Motor neuron (in vitro differentiated cells): ENCODE measurements at regions not wholly inside any gene's neighbourhood (a gene's known extent, or its start where the extent isn't known, plus 50 kb on each side); places are given as distances from the start of the nearest gene placed in this dataset.

Source experiments
- ATAC-seq, 8 experiments: fragments of 200-7000 bp; cut with Tn5 transposase; replicated peaks in 6 of 8; 2 replicates each; pipeline ENCODE4 v1.8.0; 2021; ENCODE audit warnings: mild to moderate bottlenecking in 8 of 8, moderate library complexity in 8 of 8
- H3K27ac ChIP-seq, 2 donors: fragments of 250-450 bp; sonication (Bioruptor Pico); 2 replicates each; pipeline ENCODE4 v1.9.0; 2021; ENCODE audit warnings: antibody characterized with exemption in 2 of 2, mild to moderate bottlenecking in 2 of 2, moderate library complexity in 1 of 2
- H3K4me1 ChIP-seq, 2 donors: fragments of 250-450 bp; sonication (Bioruptor Pico); replicated peaks in 1 of 2; 2 replicates each; pipeline ENCODE4 v1.6.1; 2021; ENCODE audit warnings: antibody characterized with exemption in 2 of 2, mild to moderate bottlenecking in 2 of 2, moderate library complexity in 1 of 2
- H3K4me3 ChIP-seq, 5 donors: fragments of 250-450 bp; sonication (Bioruptor Pico); 2 replicates each; pipeline ENCODE4 v1.9.0; 2021; ENCODE audit warnings: antibody characterized with exemption in 5 of 5, mild to moderate bottlenecking in 5 of 5, moderate library complexity in 4 of 5
- WGBS, 10 experiments: fragments of 450-650 bp; shearing (Covaris generic); methylation state at CpG; one replicate each; pipeline ENCODE4 v1.0.0; 2022; 5-methylcytosine and 5-hydroxymethylcytosine counted together
- in situ Hi-C, 9 experiments: fragments of 400-800 bp; cut with MboI; loops; one replicate each; pipeline ENCODE4 v1.15.0; 2021; ENCODE audit warnings: low sequenced_read_pairs in 9 of 9, low pct_unique_long_range_greater_than_20kb in 2 of 9; ENCODE audit not compliant: unreplicated experiment in 9 of 9

- in situ Hi-C loops = no loop called here
- no peaks in the 10 kb centered on the region for H3K4me1 ChIP-seq
- WGBS, 10 experiments = 60 to 100% (median 84%) methylated on average over 1 to 3 of the region's 3 CpGs
- ATAC-seq = no peak
- H3K4me3 ChIP-seq = no peak overlapping the region
- H3K27ac ChIP-seq = no peak overlapping the region
Measured at GRCh38 chr12:115457798-115458197, 773.8 kb upstream of the TBX3 start.

DNA sequence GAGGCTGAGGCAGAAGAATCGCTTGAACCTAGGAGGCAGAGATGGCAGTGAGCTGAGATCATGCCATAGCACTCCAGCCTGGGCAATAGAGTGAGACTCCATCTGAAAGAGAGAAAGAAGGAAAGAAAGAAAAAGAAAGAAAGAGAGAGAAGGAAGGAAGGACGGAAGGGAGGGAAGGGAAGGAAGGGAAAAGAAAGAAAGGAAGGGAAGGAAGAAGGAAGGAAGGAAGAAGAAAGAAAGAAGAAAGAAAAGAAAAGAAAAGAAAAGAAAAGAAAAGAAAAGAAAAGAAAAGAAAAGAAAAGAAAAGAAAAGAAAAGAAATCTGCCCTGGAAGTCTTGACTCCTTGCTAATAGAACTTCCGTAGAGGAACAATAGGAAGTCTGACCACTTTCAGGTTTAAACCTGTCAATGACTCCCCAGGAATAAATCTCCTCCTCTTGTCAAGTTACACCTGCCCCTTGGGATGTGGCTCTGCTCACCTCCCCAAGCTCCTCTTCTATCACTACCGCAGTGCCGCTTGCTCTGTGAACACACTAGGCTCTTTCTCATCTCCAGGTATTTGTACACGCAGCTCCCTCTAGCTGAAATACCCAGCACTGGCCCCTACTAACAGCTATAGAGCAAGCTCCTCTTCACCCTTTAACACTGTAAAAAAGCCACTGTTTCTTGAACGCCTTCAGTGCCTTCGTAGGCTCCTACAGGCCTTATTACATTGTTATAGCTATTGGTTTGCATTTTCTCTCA, 773.1 kb upstream of the TBX3 start:
- ATAC-seq = peak in 3 of 8 experiments; percentile 18 to 29 (median 19)
- no peaks in the 10 kb centered on the region for H3K4me1 ChIP-seq
- no peak overlapping the region for H3K4me3 ChIP-seq
- 59 to 97% (median 82%) methylated on average over 2 to 8 of the region's 8 CpGs; no CpG with 5 or more reads in 1 of the 10 experiments for WGBS, 10 experiments
- in situ Hi-C loops = no loop called here
- H3K27ac ChIP-seq = no peak overlapping the region

DNA sequence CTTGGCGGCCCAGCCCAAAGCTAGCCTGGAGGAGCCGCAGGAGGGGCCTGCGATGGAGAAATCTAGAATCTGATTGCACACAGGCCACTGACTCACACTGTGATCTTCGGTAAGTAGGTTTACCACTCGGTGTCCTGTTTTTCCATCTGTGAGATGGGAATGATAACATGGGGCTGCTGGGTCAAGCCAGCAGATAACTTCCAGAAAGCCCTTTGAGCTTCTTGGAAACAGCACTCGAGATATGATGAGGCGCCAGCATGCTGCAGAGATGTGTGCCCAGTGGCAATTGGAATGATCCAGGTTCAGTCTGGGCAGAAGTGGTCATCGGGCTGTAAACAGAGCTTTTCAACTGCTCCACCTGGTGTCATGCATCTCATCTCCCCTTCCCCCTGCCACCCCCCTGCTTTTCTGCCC, 771.3 kb upstream of the TBX3 start:
- Histone ChIP-seq H3K4me1 (peaks cover 4 to 6% of the 10 kb centered on the region in 2 donors), H3K27ac (no peak overlapping the region), H3K4me3 (no peak overlapping the region)
- 40 to 100% (median 83%) methylated on average over 1 to 4 of the region's 8 CpGs; no CpG with 5 or more reads in 5 of the 10 experiments for whole genome bisulfite sequencing, 10 experiments
- no peak for ATAC-seq
- in situ Hi-C loops = no loop called here

DNA sequence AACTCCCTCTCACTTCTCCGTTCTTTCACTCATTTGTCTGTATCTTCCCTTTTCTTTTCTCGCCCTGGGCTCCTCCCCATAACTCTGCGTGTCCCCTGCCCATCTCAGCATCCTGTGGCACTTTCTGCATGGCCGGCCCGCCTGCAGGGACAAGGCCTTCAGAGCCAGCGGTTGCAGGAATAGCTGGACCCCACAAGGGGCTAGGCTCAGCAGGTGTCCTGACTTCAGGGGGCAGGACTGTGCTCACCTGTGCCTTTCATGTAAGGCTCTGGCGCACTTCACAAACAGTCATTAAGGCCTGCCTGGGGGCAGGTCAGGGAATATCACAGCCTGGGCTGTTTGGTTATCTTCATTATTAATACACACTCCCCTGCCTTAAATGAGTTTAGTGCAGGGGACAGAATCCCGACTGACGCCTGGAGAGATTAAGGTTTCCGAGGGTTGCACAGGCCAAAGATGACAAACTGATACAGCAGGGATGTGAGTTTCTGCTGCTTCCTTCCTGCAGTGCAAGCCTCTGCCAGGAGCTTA, 768.8 kb upstream of the TBX3 start:
- Histone ChIP-seq H3K27ac (no peak overlapping the region), H3K4me1 (peaks cover 4 to 6% of the 10 kb centered on the region in 2 donors), H3K4me3 (no peak overlapping the region)
- ATAC-seq = no peak
- in situ Hi-C loops = no loop called here
- 20 to 100% (median 69%) methylated on average over 3 to 8 of the region's 10 CpGs for WGBS, 10 experiments

GRCh38 chr12:115451780-115452736, 768.1 kb upstream of the TBX3 start:
- in situ Hi-C loops = no loop called here
- peak overlapping the region; percentile 26 to 43 (median 36) for H3K4me3 ChIP-seq
- H3K27ac ChIP-seq = no peak overlapping the region

DNA sequence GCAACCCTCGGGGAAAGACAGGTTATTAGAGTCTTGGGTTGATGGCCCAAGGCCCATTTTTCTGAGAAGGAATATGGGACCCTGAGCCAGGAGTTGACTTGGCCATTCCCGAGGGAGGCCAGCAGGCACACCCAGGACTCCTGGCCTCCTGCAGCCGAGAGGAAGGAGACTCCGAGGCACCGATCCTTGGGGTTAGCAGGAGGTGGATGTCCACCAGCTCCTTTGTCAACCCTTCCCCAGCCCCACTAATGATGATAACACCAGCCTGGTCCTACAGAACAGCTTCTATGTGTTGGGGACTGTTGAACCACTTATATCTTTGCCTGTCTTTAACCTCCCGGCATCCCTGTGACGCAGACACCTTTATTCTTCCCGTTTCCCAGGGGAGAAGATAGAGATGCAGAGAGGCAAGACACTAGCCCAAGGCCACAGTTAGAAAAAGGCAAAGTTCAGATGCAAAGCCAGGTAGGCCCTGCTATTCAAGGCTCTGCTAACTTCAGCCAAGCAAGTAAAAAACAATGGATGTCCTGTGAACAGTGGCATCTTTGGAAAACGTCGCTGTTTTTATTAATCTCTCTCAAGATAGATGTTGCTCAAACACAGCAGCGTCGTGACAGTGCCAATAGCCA, 767.3 kb upstream of the TBX3 start:
- Histone ChIP-seq H3K4me1 (peaks cover 4 to 6% of the 10 kb centered on the region in 2 donors), H3K27ac (no peak overlapping the region), H3K4me3 (peak overlapping the region; percentile 26 to 43 (median 36))
- in situ Hi-C loops = no loop called here
- ATAC-seq = no peak
- WGBS, 10 experiments = 0 to 82% (median 45%) methylated on average over 1 to 7 of the region's 12 CpGs; no CpG with 5 or more reads in 4 of the 10 experiments

More at GRCh38 chr12:115451780-115452736, 768.1 kb upstream of the TBX3 start:
- peaks cover 4 to 6% of the 10 kb centered on the region in 2 donors for H3K4me1 ChIP-seq
- ATAC-seq = peak; percentile 78 to 95 (median 92)
- WGBS, 10 experiments = 0 to 100% (median 30%) methylated on average over 1 to 14 of the region's 83 CpGs; no CpG with 5 or more reads in 1 of the 10 experiments

DNA sequence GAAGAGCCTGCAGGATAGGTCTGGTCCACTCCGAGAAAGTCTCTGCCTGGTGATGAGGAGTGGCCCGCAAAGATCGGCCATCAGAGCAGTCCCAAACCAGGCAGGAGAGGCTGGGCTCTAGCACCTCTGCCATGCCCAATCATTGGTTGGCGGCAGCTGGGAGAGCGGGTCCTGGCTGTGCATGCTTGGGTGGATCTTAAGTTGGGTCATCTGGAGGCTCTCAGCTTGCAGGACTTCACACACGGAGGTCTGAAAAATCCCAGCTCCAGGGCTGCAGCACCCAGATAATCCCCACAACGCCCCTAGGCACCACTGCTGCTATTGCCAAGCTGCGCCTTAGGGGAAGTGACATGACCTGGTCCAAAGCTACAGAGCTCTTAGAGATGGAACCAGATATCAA, 766.7 kb upstream of the TBX3 start:
- H3K27ac ChIP-seq = no peak overlapping the region
- H3K4me1 ChIP-seq = peaks cover 4 to 6% of the 10 kb centered on the region in 2 donors
- in situ Hi-C loops = no loop called here
- H3K4me3 ChIP-seq = no peak overlapping the region
- 47 to 76% (median 61%) methylated on average over 3 to 5 of the region's 8 CpGs; no CpG with 5 or more reads in 6 of the 10 experiments for WGBS, 10 experiments
- ATAC-seq = no peak

- in situ Hi-C loops = no loop called here
- Histone ChIP-seq H3K4me3 (no peak overlapping the region), H3K4me1 (peaks cover 4 to 6% of the 10 kb centered on the region in 2 donors), H3K27ac (no peak overlapping the region)
- no peak for ATAC-seq
- WGBS, 10 experiments = 0 to 90% (median 50%) methylated on average over 1 to 3 of the region's 3 CpGs; no CpG with 5 or more reads in 3 of the 10 experiments
Measured at GRCh38 chr12:115450017-115450416, 766.0 kb upstream of the TBX3 start.

DNA sequence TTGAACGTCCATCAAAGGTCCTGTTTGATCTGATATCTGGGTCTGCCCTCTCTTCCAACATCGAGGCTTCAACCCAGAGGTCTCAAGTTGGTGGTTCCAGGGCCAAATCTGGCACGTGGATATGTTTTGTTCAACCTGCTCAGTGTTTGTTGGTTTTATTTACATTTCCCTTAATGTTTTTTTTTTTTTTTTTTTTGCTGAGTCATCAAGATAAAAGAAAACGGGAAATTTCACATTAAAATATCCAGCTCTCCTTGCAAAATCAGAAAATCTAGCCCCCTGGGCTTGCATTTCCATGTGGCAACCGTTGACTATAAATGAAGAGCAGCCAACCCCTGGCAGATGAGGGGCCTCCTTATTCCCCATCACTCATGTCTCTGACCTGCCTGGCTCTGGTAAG, 765.6 kb upstream of the TBX3 start:
- Histone ChIP-seq H3K4me3 (no peak overlapping the region), H3K4me1 (peaks cover 4 to 6% of the 10 kb centered on the region in 2 donors), H3K27ac (no peak overlapping the region)
- ATAC-seq = no peak
- 20 to 77% (median 58%) methylated on average over 1 to 5 of the region's 5 CpGs; no CpG with 5 or more reads in 1 of the 10 experiments for WGBS, 10 experiments
- in situ Hi-C loops = no loop called here

DNA sequence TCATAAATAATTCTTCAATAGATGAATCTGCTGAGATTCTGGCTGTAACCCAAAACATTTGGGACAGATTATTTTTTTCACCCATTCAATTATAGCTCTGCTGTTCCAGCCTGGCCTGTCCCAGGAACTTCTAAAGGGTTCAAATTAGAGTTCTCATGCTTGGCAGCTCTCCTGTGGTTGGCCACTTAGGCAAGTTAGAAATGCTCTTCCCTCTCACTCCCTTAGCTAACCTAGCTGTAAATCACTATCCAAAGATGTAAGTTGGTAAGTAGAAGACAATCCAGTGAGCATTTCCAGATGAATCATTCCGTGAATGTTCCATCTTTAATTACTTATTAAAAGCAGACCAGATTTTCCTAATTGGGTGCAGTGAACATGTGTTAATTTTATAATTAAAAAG, 760.4 kb upstream of the TBX3 start:
- no peak for ATAC-seq
- H3K4me3 ChIP-seq = no peak overlapping the region
- in situ Hi-C loops = no loop called here
- no peak overlapping the region for H3K27ac ChIP-seq
- WGBS, 10 experiments = 0 to 92% (median 83%) methylated on average over 1 of the region's 1 CpG; no CpG with 5 or more reads in 3 of the 10 experiments
- peaks cover 0 to 3% of the 10 kb centered on the region in 2 donors for H3K4me1 ChIP-seq

- in situ Hi-C loops = no loop called here
Measured at GRCh38 chr12:115443351-115443938, 759.5 kb upstream of the TBX3 start.

GRCh38 chr12:115440438-115440837, 756.5 kb upstream of the TBX3 start:
- in situ Hi-C loops = no loop called here

More at GRCh38 chr12:115443351-115443938, 759.5 kb upstream of the TBX3 start:
- 33 to 100% (median 82%) methylated on average over 1 to 4 of the region's 4 CpGs; no CpG with 5 or more reads in 4 of the 10 experiments for WGBS, 10 experiments
- Histone ChIP-seq H3K27ac (no peak overlapping the region), H3K4me1 (peaks cover 0 to 3% of the 10 kb centered on the region in 2 donors), H3K4me3 (no peak overlapping the region)
- ATAC-seq = no peak

More at GRCh38 chr12:115440438-115440837, 756.5 kb upstream of the TBX3 start:
- Histone ChIP-seq H3K4me3 (no peak overlapping the region), H3K27ac (no peak overlapping the region), H3K4me1 (peaks cover 3 to 17% of the 10 kb centered on the region in 2 donors)
- ATAC-seq = peak in 4 of 8 experiments; percentile 25 to 78 (median 42)
- 17 to 67% (median 43%) methylated on average over 1 to 3 of the region's 3 CpGs; no CpG with 5 or more reads in 5 of the 10 experiments for WGBS, 10 experiments
